OCI-LY3 (cell line): ENCODE measurements at regions not wholly inside any gene's neighbourhood (a gene's known extent, or its start where the extent isn't known, plus 50 kb on each side); places are given as distances from the start of the nearest gene placed in this dataset.

Experiments
- H2AFZ ChIP-seq: fragments of 200-600, 300-600 bp; shearing (Covaris generic); 2 replicates; pipeline ENCODE4 v1.6.0; 2014; ENCODE audit warnings: antibody characterized with exemption, low read depth, low read length
- H3K27ac ChIP-seq: fragments of 200-600, 300-600 bp; sonication (generic); 2 replicates; pipeline ENCODE4 v1.5.1; 2014; ENCODE audit warnings: mild to moderate bottlenecking, low read length, moderate library complexity, mixed read lengths
- H3K27me3 ChIP-seq: fragments of 200-600, 300-600 bp; sonication (generic); 2 replicates; pipeline ENCODE4 v1.6.1; 2014; ENCODE audit warnings: low read depth, low read length, mixed read lengths
- H3K36me3 ChIP-seq: fragments of 200-600, 300-600 bp; sonication (generic); replicated peaks from 2 replicates; pipeline ENCODE3; 2014; ENCODE audit warnings: low read depth, low read length, mixed read lengths
- H3K4me1 ChIP-seq: fragments of 300-600, 200-600 bp; sonication (generic); 2 replicates; pipeline ENCODE4 v1.6.1; 2014; ENCODE audit warnings: low read length, mixed read lengths
- H3K4me2 ChIP-seq: fragments of 200-600, 300-600 bp; sonication (generic); 2 replicates; pipeline ENCODE4 v1.6.1; 2014; ENCODE audit warnings: low read length, mixed read lengths
- H3K4me3 ChIP-seq: fragments of 300-600, 200-600 bp; sonication (generic); 2 replicates; pipeline ENCODE4 v1.5.1; 2014; ENCODE audit warnings: antibody characterized with exemption, mild to moderate bottlenecking, low read length, moderate library complexity
- H3K79me2 ChIP-seq: fragments of 300-600, 200-600 bp; shearing (Covaris generic); 2 replicates; pipeline ENCODE4 v1.6.1; 2014; ENCODE audit warnings: mild to moderate bottlenecking, low read length, mixed read lengths
- H3K9ac ChIP-seq: fragments of 300-600, 200-600 bp; shearing (Covaris generic); 2 replicates; pipeline ENCODE4 v1.6.0; 2014; ENCODE audit warnings: mild to moderate bottlenecking, low read length, moderate library complexity
- H3K9me3 ChIP-seq: fragments of 200-600, 300-600 bp; shearing (Covaris generic); 2 replicates; pipeline ENCODE4 v1.6.1; 2014; ENCODE audit warnings: low read length, mixed read lengths; ENCODE audit not compliant: insufficient read depth
- H4K20me1 ChIP-seq: fragments of 200-600, 300-600 bp; sonication (generic); 2 replicates; pipeline ENCODE4 v1.6.1; 2016; ENCODE audit warnings: low read length, mixed read lengths; ENCODE audit not compliant: insufficient read depth
- CTCF ChIP-seq: fragments of 200-600, 300-600 bp; sonication (generic); IDR thresholded peaks from 2 replicates; pipeline ENCODE4 v1.5.1; 2014; ENCODE audit warnings: antibody characterized with exemption, low read length, low read depth
- EZH2phosphoT487 ChIP-seq: fragments of 200-600 bp; shearing (Covaris generic); IDR thresholded peaks from 2 replicates; pipeline ENCODE4 v1.6.1; 2018; ENCODE audit warnings: antibody characterized with exemption, mixed run types, low read depth

GRCh38 chr5:126251024-126251423, 172.2 kb upstream of the GRAMD2B start:
- TF ChIP-seq CTCF (no peak), EZH2phosphoT487 (no peak)
- no peaks in the 10 kb centered on the region for H3K4me1 ChIP-seq
- H3K36me3 ChIP-seq, result no peaks in the 10 kb centered on the region
- no peak overlapping the region for H3K4me2 ChIP-seq
- no peak overlapping the region for H3K27ac ChIP-seq
- no peak overlapping the region for H3K9ac ChIP-seq
- no peaks in the 10 kb centered on the region for H3K9me3 ChIP-seq
- H3K79me2 ChIP-seq, result no peaks in the 10 kb centered on the region
- H3K27me3 ChIP-seq, result no peaks in the 10 kb centered on the region
- no peaks in the 10 kb centered on the region for H4K20me1 ChIP-seq
- no peak overlapping the region for H3K4me3 ChIP-seq
- H2AFZ ChIP-seq, result no peak overlapping the region

GRCh38 chr5:126253406-126253805, 169.8 kb upstream of the GRAMD2B start:
- Histone ChIP-seq H3K9ac (no peak overlapping the region), H4K20me1 (no peaks in the 10 kb centered on the region), H3K9me3 (no peaks in the 10 kb centered on the region), H3K27me3 (no peaks in the 10 kb centered on the region), H3K36me3 (no peaks in the 10 kb centered on the region), H3K4me2 (no peak overlapping the region), H3K4me3 (no peak overlapping the region), H3K79me2 (no peaks in the 10 kb centered on the region), H3K4me1 (no peaks in the 10 kb centered on the region), H2AFZ (no peak overlapping the region), H3K27ac (no peak overlapping the region)
- no peak for TF ChIP-seq EZH2phosphoT487
- TF ChIP-seq CTCF, result no peak

- Histone ChIP-seq H4K20me1 (no peaks in the 10 kb centered on the region), H2AFZ (no peak overlapping the region), H3K79me2 (no peaks in the 10 kb centered on the region), H3K4me3 (no peak overlapping the region), H3K4me2 (no peak overlapping the region), H3K4me1 (no peaks in the 10 kb centered on the region), H3K9ac (no peak overlapping the region), H3K9me3 (no peaks in the 10 kb centered on the region), H3K27me3 (no peaks in the 10 kb centered on the region), H3K36me3 (no peaks in the 10 kb centered on the region), H3K27ac (no peak overlapping the region)
- no peak for TF ChIP-seq EZH2phosphoT487
- no peak for TF ChIP-seq CTCF
Measured at GRCh38 chr5:126263591-126264184, 159.5 kb upstream of the GRAMD2B start.

GRCh38 chr5:126265917-126266316, 157.3 kb upstream of the GRAMD2B start:
- Histone ChIP-seq H4K20me1 (no peaks in the 10 kb centered on the region), H3K4me3 (no peak overlapping the region), H3K36me3 (no peaks in the 10 kb centered on the region), H2AFZ (no peak overlapping the region), H3K9me3 (no peaks in the 10 kb centered on the region), H3K27ac (no peak overlapping the region), H3K79me2 (no peaks in the 10 kb centered on the region), H3K4me1 (no peaks in the 10 kb centered on the region), H3K27me3 (no peaks in the 10 kb centered on the region), H3K9ac (no peak overlapping the region), H3K4me2 (no peak overlapping the region)
- TF ChIP-seq EZH2phosphoT487 (no peak), CTCF (no peak)
